Sigmoid colon (tissue), 6 donors: ENCODE measurements at regions not wholly inside any gene's neighbourhood (a gene's known extent, or its start where the extent isn't known, plus 50 kb on each side); places are given as distances from the start of the nearest gene placed in this dataset.

Experiments used
- DNase-seq: peaks from one replicate; pipeline ENCODE4 v3.0.0-alpha.2; 2019
- H3K27ac ChIP-seq, 4 donors: fragments of 200-600 bp; sonication (generic); one replicate each; pipeline ENCODE4 v1.5.1; 2016 to 2019; ENCODE audit warnings: mild to moderate bottlenecking in 1 of 4
- H3K27me3 ChIP-seq, 3 donors: fragments of 200-600 bp; sonication (generic); one replicate each; pipeline ENCODE4 v1.5.1; 2019; ENCODE audit warnings: mild to moderate bottlenecking in 1 of 3
- H3K36me3 ChIP-seq, 4 donors: fragments of 200-600 bp; sonication (generic); one replicate each; pipeline ENCODE4 v1.5.1; 2016 to 2019
- H3K4me1 ChIP-seq, 4 donors: fragments of 200-600 bp; sonication (generic); one replicate each; pipeline ENCODE4 v1.5.1; 2017 to 2019
- H3K4me3 ChIP-seq, 4 donors: fragments of 200-600 bp; sonication (generic); one replicate each; pipeline ENCODE4 v1.5.1; 2017 to 2019; ENCODE audit warnings: mild to moderate bottlenecking in 2 of 4, moderate library complexity in 1 of 4
- H3K9me3 ChIP-seq, 4 donors: fragments of 200-600 bp in 3 of 4; sonication (generic) in 3 of 4; one replicate each; pipeline versions ENCODE4 v1.5.1 to v1.6.1; 2013 to 2019
- CTCF ChIP-seq, 4 experiments: fragments of 450-650 bp in 3 of 4; fragments of 200-600 bp in 1 of 4; IDR thresholded peaks; one replicate each; pipeline ENCODE4 v1.5.1; 2016 to 2019; ENCODE audit warnings: antibody characterized with exemption in 4 of 4, mild to moderate bottlenecking in 3 of 4, moderate library complexity in 2 of 4
- EP300 ChIP-seq, 4 donors: sonication (generic); formaldehyde crosslinking; IDR thresholded peaks; one replicate each; pipeline ENCODE4 v1.6.1; 2017; ENCODE audit warnings: antibody characterized with exemption in 4 of 4
- POLR2A ChIP-seq, 2 donors: fragments of 450-650 bp; IDR thresholded peaks; one replicate each; pipeline ENCODE4 v1.6.1; 2016; ENCODE audit warnings: antibody characterized with exemption in 2 of 2, mild to moderate bottlenecking in 2 of 2, moderate library complexity in 2 of 2
- POLR2AphosphoS5 ChIP-seq, 4 donors: sonication (generic); formaldehyde crosslinking; IDR thresholded peaks; one replicate each; pipeline ENCODE4 v1.6.1; 2017; ENCODE audit warnings: antibody characterized with exemption in 4 of 4
- WGBS, 2 donors: extraction: QIAGEN DNeasy Blood & Tissue Kit; methylation state at CpG; one replicate each; pipeline ENCODE4 v1.1.7; 2013; 5-methylcytosine and 5-hydroxymethylcytosine counted together
- intact Hi-C: fragments of 100-400 bp; cut with DNase I; formaldehyde crosslinking; loops from one replicate; pipeline ENCODE4 v1.15.1; 2023
- donor health status: healthy with polysubstance abuse.
- donor health status: healthy.

GRCh38 chr11:43222215-43222614 is 89.6 kb upstream of the API5 start:
- Histone ChIP-seq H3K4me1 (no peaks in the 10 kb centered on the region), H3K27ac (no peak overlapping the region), H3K9me3 (peaks cover 0 to 4% (median 0%) of the 10 kb centered on the region in 4 donors), H3K4me3 (no peak overlapping the region), H3K27me3 (no peaks in the 10 kb centered on the region), H3K36me3 (no peaks in the 10 kb centered on the region)
- DNase-seq = no peak
- TF ChIP-seq EP300 (IDR thresholded peaks at IDR 0.05) = no peak
- no peak for TF ChIP-seq POLR2A (IDR thresholded peaks at IDR 0.05)
- TF ChIP-seq POLR2AphosphoS5 (IDR thresholded peaks at IDR 0.05) = no peak
- no peak for TF ChIP-seq CTCF (IDR thresholded peaks at IDR 0.05)
- intact Hi-C loops = no loop called here

- 82% methylated on average over 3 of the region's 3 CpGs for WGBS, 2 donors
- intact Hi-C loops = no loop called here
- Histone ChIP-seq H3K9me3 (peaks cover 0 to 4% (median 0%) of the 10 kb centered on the region in 4 donors), H3K36me3 (no peaks in the 10 kb centered on the region), H3K4me3 (no peak overlapping the region), H3K4me1 (no peaks in the 10 kb centered on the region), H3K27me3 (no peaks in the 10 kb centered on the region), H3K27ac (no peak overlapping the region)
- TF ChIP-seq POLR2A (IDR thresholded peaks at IDR 0.05) = no peak
- no peak for TF ChIP-seq CTCF (IDR thresholded peaks at IDR 0.05)
- no peak for TF ChIP-seq EP300 (IDR thresholded peaks at IDR 0.05)
- TF ChIP-seq POLR2AphosphoS5 (IDR thresholded peaks at IDR 0.05) = no peak
- no peak for DNase-seq
Measured at GRCh38 chr11:43223026-43223425, 88.8 kb upstream of the API5 start.

GRCh38 chr11:43234881-43235280 is 76.9 kb upstream of the API5 start:
- no peak for DNase-seq
- intact Hi-C loops = no loop called here
- WGBS, 2 donors = 17 to 38% methylated on average over 3 of the region's 3 CpGs

GRCh38 chr11:43238341-43238740 is 73.5 kb upstream of the API5 start:
- WGBS, 2 donors = 95 to 97% methylated on average over 3 of the region's 3 CpGs
- H3K4me3 ChIP-seq = no peak overlapping the region
- no peaks in the 10 kb centered on the region for H3K4me1 ChIP-seq
- H3K27me3 ChIP-seq = peaks cover 0 to 7% (median 0%) of the 10 kb centered on the region in 3 donors
- H3K9me3 ChIP-seq = peaks cover 0 to 2% (median 0%) of the 10 kb centered on the region in 4 donors
- no peak overlapping the region for H3K27ac ChIP-seq
- intact Hi-C loops = no loop called here
- no peak for DNase-seq
- TF ChIP-seq POLR2AphosphoS5 (IDR thresholded peaks at IDR 0.05) (no peak), POLR2A (IDR thresholded peaks at IDR 0.05) (no peak), EP300 (IDR thresholded peaks at IDR 0.05) (no peak), CTCF (IDR thresholded peaks at IDR 0.05) (no peak)
- H3K36me3 ChIP-seq = no peaks in the 10 kb centered on the region

More at GRCh38 chr11:43234881-43235280, 76.9 kb upstream of the API5 start:
- no peaks in the 10 kb centered on the region for H3K4me1 ChIP-seq
- H3K27me3 ChIP-seq = peaks cover 0 to 7% (median 0%) of the 10 kb centered on the region in 3 donors
- no peak overlapping the region for H3K4me3 ChIP-seq
- TF ChIP-seq POLR2A (IDR thresholded peaks at IDR 0.05) = no peak
- TF ChIP-seq EP300 (IDR thresholded peaks at IDR 0.05) = no peak
- no peak for TF ChIP-seq CTCF (IDR thresholded peaks at IDR 0.05)
- no peak for TF ChIP-seq POLR2AphosphoS5 (IDR thresholded peaks at IDR 0.05)
- peaks cover 0 to 2% (median 0%) of the 10 kb centered on the region in 4 donors for H3K9me3 ChIP-seq
- no peak overlapping the region for H3K27ac ChIP-seq
- no peaks in the 10 kb centered on the region for H3K36me3 ChIP-seq

- TF ChIP-seq POLR2AphosphoS5 (IDR thresholded peaks at IDR 0.05) = no peak
- no peak for TF ChIP-seq CTCF (IDR thresholded peaks at IDR 0.05)
- TF ChIP-seq POLR2A (IDR thresholded peaks at IDR 0.05) = no peak
- TF ChIP-seq EP300 (IDR thresholded peaks at IDR 0.05) = no peak
- peaks cover 0 to 7% (median 0%) of the 10 kb centered on the region in 3 donors for H3K27me3 ChIP-seq
- WGBS, 2 donors = 65 to 66% methylated on average over 3 of the region's 3 CpGs
- peaks cover 0 to 2% (median 0%) of the 10 kb centered on the region in 4 donors for H3K9me3 ChIP-seq
- H3K27ac ChIP-seq = no peak overlapping the region
- intact Hi-C loops = no loop called here
- H3K4me1 ChIP-seq = peaks cover 0 to 1% (median 0%) of the 10 kb centered on the region in 4 donors
- no peak overlapping the region for H3K4me3 ChIP-seq
- no peak for DNase-seq
- no peaks in the 10 kb centered on the region for H3K36me3 ChIP-seq
Measured at GRCh38 chr11:43239791-43240190, 72.0 kb upstream of the API5 start.
